ENCODE measurements at regions not wholly inside any gene's neighbourhood (a gene's known extent, or its start where the extent isn't known, plus 50 kb on each side); places are given as distances from the start of the nearest gene placed in this dataset.
"Not testable (repeated sequence)": the region's sequence is repeated elsewhere in the genome, so short reads cannot be mapped to it uniquely, and the experiment has no call there.

- no peak for DNase-seq (ENCODE audit: low read depth in 1 of 2, low spot score in 1 of 2)
Observed at GRCh38 chr1:213457186-213457585, 406.1 kb downstream of the RPS6KC1 start.

- DNase-seq (ENCODE audit: low read depth in 1 of 2, low spot score in 1 of 2), result no peak
Observed at GRCh38 chr1:213457733-213458132, 406.7 kb downstream of the RPS6KC1 start.

GRCh38 chr1:213462374-213462773, 411.3 kb downstream of the RPS6KC1 start:
- not testable (repeated sequence) for DNase-seq (ENCODE audit: low read depth in 1 of 2, low spot score in 1 of 2)

GRCh38 chr1:213464786-213465460, 413.9 kb downstream of the RPS6KC1 start:
- DNase-seq (ENCODE audit: low read depth in 1 of 2, low spot score in 1 of 2), result no peak

GRCh38 chr1:213466541-213466940, 415.5 kb downstream of the RPS6KC1 start:
- DNase-seq (ENCODE audit: low read depth in 1 of 2, low spot score in 1 of 2), result no peak

- DNase-seq (ENCODE audit: low read depth in 1 of 2, low spot score in 1 of 2), result no peak
Observed at GRCh38 chr1:213474054-213474453, 423.0 kb downstream of the RPS6KC1 start.

- DNase-seq (ENCODE audit: low read depth in 1 of 2, low spot score in 1 of 2), result no peak
Observed at GRCh38 chr1:213481395-213481794, 430.4 kb downstream of the RPS6KC1 start.

GRCh38 chr1:213484333-213484732, 433.3 kb downstream of the RPS6KC1 start:
- no peak for DNase-seq (ENCODE audit: low read depth in 1 of 2, low spot score in 1 of 2)

- DNase-seq (ENCODE audit: low read depth in 1 of 2, low spot score in 1 of 2), result no peak
Observed at GRCh38 chr1:213484758-213485157, 433.7 kb downstream of the RPS6KC1 start.

- no peak for DNase-seq (ENCODE audit: low read depth in 1 of 2, low spot score in 1 of 2)
Observed at GRCh38 chr1:213486488-213486887, 435.4 kb downstream of the RPS6KC1 start.

GRCh38 chr1:213491468-213491867, 440.4 kb downstream of the RPS6KC1 start:
- DNase-seq (ENCODE audit: low read depth in 1 of 2, low spot score in 1 of 2), result no peak

- no peak for DNase-seq (ENCODE audit: low read depth in 1 of 2, low spot score in 1 of 2)
Observed at GRCh38 chr1:213492161-213493041, 441.4 kb downstream of the RPS6KC1 start.

GRCh38 chr1:213499444-213499843, 448.4 kb downstream of the RPS6KC1 start:
- no peak for DNase-seq (ENCODE audit: low read depth in 1 of 2, low spot score in 1 of 2)

- DNase-seq (ENCODE audit: low read depth in 1 of 2, low spot score in 1 of 2), result no peak
Observed at GRCh38 chr1:213507472-213508223, 456.6 kb downstream of the RPS6KC1 start.

- no peak for DNase-seq (ENCODE audit: low read depth in 1 of 2, low spot score in 1 of 2)
Observed at GRCh38 chr1:213511173-213511572, 460.1 kb downstream of the RPS6KC1 start.

GRCh38 chr1:213512316-213512715, 461.3 kb downstream of the RPS6KC1 start:
- no peak for DNase-seq (ENCODE audit: low read depth in 1 of 2, low spot score in 1 of 2)

GRCh38 chr1:213513006-213513405, 462.0 kb downstream of the RPS6KC1 start:
- DNase-seq (ENCODE audit: low read depth in 1 of 2, low spot score in 1 of 2), result no peak

- not testable (repeated sequence) for DNase-seq (ENCODE audit: low read depth in 1 of 2, low spot score in 1 of 2)
Observed at GRCh38 chr1:213514408-213515179, 463.6 kb downstream of the RPS6KC1 start.

- no peak for DNase-seq (ENCODE audit: low read depth in 1 of 2, low spot score in 1 of 2)
Observed at GRCh38 chr1:213519098-213519497, 468.1 kb downstream of the RPS6KC1 start.

- no peak for DNase-seq (ENCODE audit: low read depth in 1 of 2, low spot score in 1 of 2)
Observed at GRCh38 chr1:213521206-213521605, 466.6 kb upstream of the PROX1 start.
